NCI-H1930 (cell line): ENCODE measurements at regions not wholly inside any gene's neighbourhood (a gene's known extent, or its start where the extent isn't known, plus 50 kb on each side); places are given as distances from the start of the nearest gene placed in this dataset.
"Not testable (repeated sequence)": the region's sequence is repeated elsewhere in the genome, so short reads cannot be mapped to it uniquely, and the experiment has no call there.

Experiments used
- DNase-seq, 2 experiments: peaks; one replicate each; lab custom pipeline; 2025; lab: John Stamatoyannopoulos, UW

DNA sequence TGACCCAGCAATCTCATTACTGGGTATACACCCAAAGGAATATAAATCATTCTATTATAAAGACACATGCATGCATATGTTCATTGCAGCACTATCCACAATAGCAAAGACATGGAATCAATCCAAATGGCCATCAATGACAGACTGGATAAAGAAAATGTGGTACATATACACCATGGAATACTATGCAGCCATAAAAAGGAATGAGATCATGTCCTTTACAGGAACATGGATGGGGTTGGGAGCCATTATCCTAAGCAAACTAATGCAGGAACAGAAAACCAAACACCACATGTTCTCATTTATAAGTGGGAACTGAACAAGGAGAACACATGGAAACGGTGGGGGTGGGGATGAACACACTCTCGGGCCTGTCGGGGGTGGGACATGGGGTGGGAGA, 129.2 kb upstream of the STK26 start:
- DNase-seq = not testable (repeated sequence)

GRCh38 chrX:131894995-131895394, 128.1 kb upstream of the STK26 start:
- DNase-seq = no peak

DNA sequence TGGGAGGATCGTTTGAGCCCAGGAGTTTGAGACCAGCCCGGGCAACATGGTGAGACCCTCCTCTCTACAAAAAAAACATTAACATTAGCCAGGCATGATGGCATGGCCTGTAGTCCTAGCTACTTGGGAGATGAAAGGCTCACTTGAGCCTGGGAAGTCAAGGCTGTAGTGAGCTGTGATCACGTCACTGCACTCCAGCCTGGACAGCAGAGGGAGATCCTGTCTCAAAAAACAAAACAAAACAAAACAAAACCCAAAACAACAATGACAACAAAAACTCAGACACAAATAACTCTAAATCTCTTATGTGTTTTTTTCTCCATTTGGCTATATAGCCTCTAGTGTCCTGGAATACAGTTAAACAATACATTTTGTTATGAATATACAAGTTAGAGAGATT, 127.3 kb upstream of the STK26 start:
- no peak for DNase-seq

GRCh38 chrX:131901546-131901945, 121.6 kb upstream of the STK26 start:
- DNase-seq = no peak

GRCh38 chrX:131907488-131908314, 115.4 kb upstream of the STK26 start:
- peak; percentile 8 to 24 for DNase-seq

- DNase-seq = no peak
Measured at GRCh38 chrX:131910586-131910985, 112.5 kb upstream of the STK26 start.

DNA sequence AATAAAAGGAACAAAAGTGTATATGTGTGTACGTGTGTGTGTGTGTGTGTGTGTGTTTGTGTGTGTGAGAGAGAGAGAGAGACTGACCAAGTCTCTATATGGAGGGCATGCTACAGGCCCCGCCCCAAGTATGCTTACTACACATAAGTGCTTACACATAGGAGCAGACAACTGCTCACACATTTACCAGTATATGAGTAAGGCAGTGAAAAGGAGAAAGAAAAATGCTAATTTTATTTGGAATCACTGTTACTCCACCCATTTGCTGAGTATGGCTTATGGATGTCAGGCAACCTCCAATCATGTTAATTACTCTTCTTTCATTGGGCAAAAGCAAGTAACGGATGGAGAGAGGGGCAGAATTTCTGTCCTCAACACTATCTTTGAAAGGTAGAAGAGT, 107.6 kb upstream of the STK26 start:
- DNase-seq = no peak

DNA sequence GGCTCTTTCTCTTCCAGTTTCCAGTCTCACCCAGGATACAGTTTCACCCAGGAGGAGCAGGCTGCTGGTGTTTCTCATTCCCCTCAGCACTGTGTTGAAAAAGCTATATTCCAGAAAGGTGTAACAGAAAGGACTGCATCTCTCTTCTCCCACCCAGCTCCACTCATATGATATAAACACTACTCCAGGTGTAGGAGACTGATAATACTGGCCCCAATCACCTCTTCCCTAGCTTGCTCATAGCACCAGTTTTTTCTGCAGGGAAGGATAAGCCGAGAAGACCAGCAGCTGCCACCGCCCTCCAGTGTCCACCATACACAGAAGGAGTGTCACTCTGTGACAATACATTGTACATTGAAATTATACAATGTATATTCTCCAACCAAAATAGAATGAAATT, 105.5 kb upstream of the STK26 start:
- no peak for DNase-seq

GRCh38 chrX:131918839-131919238, 104.3 kb upstream of the STK26 start:
- DNase-seq = no peak

DNA sequence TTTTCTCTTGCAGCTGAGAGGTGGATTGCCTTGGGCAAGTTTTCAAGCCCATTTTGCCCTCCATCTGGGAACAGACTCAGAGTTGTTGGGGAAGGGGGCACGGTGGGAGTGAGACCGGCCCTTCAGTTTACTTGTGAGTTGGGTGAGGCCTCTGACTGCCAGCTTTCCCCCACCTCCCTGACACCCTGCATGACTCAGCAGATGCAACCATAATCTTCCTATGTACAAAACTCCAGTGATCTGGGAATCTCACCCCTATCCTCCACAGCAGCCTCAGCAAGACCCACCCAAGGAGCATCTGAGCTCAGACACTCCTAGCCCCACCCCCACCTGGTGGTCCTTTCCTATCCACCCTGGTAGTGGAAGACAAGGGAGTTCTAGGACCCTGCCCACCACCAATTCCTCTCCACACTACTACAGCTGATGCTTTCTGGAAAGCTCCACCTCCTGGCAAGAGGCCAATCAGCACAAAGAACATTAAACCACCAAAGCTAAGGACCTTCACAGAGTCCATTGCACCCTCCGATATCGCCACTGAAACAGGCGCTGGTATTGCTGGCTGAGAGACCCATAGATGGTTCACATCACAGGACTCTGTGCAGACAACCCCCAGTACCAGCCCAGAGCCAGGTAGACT, 99.4 kb upstream of the STK26 start:
- no peak for DNase-seq

- no peak for DNase-seq
Measured at GRCh38 chrX:131938749-131939148, 84.4 kb upstream of the STK26 start.

- DNase-seq = no peak
Measured at GRCh38 chrX:131942034-131942433, 81.1 kb upstream of the STK26 start.

- DNase-seq = no peak
Measured at GRCh38 chrX:131944936-131945902, 77.9 kb upstream of the STK26 start.

GRCh38 chrX:131951166-131951565, 71.9 kb upstream of the STK26 start:
- no peak for DNase-seq

- DNase-seq = no peak
Measured at GRCh38 chrX:131955099-131955777, 67.9 kb upstream of the STK26 start.

GRCh38 chrX:131958724-131959123, 64.4 kb upstream of the STK26 start:
- no peak for DNase-seq

DNA sequence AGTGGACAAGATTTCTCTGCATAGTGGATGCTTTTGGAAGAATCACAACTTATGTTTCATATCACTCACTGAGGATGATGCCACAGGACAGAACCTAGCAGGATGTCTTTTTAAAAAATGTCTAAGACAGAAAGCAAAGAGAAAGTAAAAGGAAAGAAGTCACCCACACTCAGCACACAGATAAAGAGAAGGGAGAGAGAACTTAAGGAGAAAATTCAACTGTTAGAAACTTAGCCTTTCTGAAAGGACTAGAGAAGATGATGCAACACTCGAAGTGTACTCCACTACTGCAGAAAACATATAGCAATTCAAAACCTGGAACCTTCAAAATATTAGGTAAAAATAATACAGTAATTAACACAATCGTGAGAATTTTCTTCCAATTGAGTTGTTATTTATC, 52.8 kb upstream of the STK26 start:
- no peak for DNase-seq
